ENCODE measurements at regions not wholly inside any gene's neighbourhood (a gene's known extent, or its start where the extent isn't known, plus 50 kb on each side); places are given as distances from the start of the nearest gene placed in this dataset.

GRCh38 chr14:85731186-85731585 lies 201.2 kb downstream of the FLRT2 start:
- TF ChIP-seq CTCF (IDR thresholded peaks at IDR 0.05; ENCODE audit: low read depth, low read length, poor library complexity, severe bottlenecking), result no peak
- TF ChIP-seq EZH2phosphoT487 (IDR thresholded peaks at IDR 0.05; ENCODE audit: borderline replicate concordance, low read length), result no peak
